ENCODE measurements at regions not wholly inside any gene's neighbourhood (a gene's known extent, or its start where the extent isn't known, plus 50 kb on each side); places are given as distances from the start of the nearest gene placed in this dataset.

DNA sequence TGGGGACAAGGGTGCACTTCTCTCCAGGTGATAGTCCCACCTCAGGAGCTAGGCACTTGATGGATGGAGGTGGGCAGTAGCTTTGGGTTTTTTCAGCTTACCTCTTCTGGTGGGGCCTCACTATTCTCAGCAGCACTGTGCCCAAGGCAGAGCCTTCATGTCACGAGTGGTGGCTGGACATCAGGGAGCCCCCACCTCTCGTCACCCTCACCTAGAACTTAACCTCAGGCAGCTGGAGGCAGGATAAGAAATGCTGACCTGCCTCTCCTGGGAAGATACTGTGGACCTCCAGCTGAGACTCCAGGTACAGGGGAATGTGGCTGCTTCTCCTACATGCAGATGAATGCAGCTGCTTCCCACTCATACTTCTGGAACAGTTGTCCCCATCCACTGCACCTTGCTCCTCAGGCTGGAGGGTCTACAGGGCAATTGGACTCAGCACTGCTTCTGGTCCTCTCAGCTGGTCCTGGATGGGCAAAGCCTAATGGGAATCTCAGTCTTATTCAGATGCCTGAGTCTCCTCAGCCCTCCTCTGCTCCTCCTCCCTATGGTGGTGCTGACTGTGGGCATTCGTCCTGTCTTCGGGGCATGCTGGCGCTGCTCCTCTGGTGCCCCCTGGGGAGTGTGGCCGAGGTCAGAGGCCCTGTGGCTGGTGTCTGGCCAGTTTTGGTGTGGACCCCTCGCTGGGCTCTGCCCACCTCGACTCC lies 129.9 kb downstream of the KLF13 start:
- no peak for TF ChIP-seq SIN3A (IDR thresholded peaks at IDR 0.05; ENCODE audit: borderline replicate concordance, insufficient read depth, low read length)
- TF ChIP-seq, protein P1, sequence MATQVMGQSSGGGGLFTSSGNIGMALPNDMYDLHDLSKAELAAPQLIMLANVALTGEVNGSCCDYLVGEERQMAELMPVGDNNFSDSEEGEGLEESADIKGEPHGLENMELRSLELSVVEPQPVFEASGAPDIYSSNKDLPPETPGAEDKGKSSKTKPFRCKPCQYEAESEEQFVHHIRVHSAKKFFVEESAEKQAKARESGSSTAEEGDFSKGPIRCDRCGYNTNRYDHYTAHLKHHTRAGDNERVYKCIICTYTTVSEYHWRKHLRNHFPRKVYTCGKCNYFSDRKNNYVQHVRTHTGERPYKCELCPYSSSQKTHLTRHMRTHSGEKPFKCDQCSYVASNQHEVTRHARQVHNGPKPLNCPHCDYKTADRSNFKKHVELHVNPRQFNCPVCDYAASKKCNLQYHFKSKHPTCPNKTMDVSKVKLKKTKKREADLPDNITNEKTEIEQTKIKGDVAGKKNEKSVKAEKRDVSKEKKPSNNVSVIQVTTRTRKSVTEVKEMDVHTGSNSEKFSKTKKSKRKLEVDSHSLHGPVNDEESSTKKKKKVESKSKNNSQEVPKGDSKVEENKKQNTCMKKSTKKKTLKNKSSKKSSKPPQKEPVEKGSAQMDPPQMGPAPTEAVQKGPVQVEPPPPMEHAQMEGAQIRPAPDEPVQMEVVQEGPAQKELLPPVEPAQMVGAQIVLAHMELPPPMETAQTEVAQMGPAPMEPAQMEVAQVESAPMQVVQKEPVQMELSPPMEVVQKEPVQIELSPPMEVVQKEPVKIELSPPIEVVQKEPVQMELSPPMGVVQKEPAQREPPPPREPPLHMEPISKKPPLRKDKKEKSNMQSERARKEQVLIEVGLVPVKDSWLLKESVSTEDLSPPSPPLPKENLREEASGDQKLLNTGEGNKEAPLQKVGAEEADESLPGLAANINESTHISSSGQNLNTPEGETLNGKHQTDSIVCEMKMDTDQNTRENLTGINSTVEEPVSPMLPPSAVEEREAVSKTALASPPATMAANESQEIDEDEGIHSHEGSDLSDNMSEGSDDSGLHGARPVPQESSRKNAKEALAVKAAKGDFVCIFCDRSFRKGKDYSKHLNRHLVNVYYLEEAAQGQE (IDR thresholded peaks at IDR 0.05; ENCODE audit: insufficient read depth in 1 of 2, low read depth in 2 of 2, low read length in 2 of 2) = no peak
- no peak for TF ChIP-seq POLR2AphosphoS5 (IDR thresholded peaks at IDR 0.05; ENCODE audit: low read depth, low read length)
- TF ChIP-seq FOXP2 (optimal IDR thresholded peaks at IDR 0.05; ENCODE audit: borderline replicate concordance, extremely low read depth, extremely low read length, insufficient read depth) = no peak
- no peak for TF ChIP-seq TAF1 (IDR thresholded peaks at IDR 0.05; ENCODE audit: borderline replicate concordance, insufficient read depth, low read length)

DNA sequence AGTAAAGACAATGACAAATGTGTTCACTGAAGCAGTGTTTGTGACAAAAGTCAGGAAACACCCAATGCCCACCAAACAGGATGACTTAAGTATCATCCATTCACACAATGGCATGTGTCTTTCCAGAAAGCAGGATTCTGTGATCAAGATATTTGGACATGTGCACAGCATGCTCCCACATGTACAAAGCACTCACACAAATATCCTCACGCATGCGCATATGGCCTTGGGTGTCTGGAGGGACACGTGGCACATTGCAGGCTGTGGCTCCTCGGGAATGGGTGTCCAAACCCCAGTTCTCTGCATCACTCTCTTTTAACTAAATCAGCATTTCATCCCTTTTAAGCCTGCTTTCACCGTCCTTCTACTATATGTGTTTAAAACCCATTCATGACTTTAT lies 130.5 kb downstream of the KLF13 start:
- TF ChIP-seq TAF1 (IDR thresholded peaks at IDR 0.05; ENCODE audit: borderline replicate concordance, insufficient read depth, low read length) = no peak
- no peak for TF ChIP-seq SIN3A (IDR thresholded peaks at IDR 0.05; ENCODE audit: borderline replicate concordance, insufficient read depth, low read length)
- TF ChIP-seq POLR2AphosphoS5 (IDR thresholded peaks at IDR 0.05; ENCODE audit: low read depth, low read length) = no peak
- TF ChIP-seq, protein P1 (IDR thresholded peaks at IDR 0.05; ENCODE audit: insufficient read depth in 1 of 2, low read depth in 2 of 2, low read length in 2 of 2) = no peak
- TF ChIP-seq FOXP2 (optimal IDR thresholded peaks at IDR 0.05; ENCODE audit: borderline replicate concordance, extremely low read depth, extremely low read length, insufficient read depth) = no peak

DNA sequence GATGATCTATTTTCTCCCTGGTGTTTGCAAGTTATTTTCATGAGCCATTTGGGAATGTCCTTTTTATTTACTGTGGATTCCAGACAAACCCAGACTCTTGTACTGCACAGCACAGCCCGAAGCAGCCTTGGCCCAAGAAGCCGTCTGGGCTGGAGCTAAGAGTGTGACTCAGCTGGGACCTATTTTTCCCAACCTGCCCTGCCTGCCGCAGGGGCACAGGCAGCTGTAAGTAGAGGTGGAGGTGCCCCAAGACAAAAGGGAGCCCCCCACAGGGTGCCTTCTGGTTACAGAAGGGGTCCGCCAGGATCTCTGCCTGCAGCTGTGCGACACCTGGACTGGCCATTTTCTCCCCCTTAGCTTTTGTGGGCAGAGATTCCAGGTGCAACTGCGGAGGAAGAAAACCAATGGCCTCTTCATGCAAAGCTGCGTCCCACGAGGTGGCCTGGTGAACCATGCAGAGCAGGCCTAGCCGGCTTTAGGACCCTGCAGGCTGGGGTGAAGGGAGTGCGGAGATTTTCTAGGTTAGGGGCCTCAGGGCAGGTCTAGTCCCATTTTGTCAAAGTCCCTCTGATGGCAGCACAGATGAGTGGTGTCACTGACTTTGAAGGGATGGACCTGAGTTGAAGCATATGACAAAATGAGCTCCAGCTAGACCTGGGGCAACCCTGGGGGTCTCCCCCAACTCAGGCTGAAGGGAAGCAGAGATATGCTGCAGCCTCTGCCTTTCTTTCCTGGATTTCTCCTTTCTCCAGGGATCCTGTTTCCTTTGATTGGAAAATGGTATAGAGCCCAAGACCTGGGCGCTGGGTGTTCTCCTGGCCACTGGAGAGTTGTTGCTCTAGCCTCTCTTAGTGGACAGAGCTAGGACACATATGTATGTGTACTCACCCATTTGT lies 131.2 kb downstream of the KLF13 start:
- TF ChIP-seq, protein P1 (IDR thresholded peaks at IDR 0.05; ENCODE audit: insufficient read depth in 1 of 2, low read depth in 2 of 2, low read length in 2 of 2) = no peak
- TF ChIP-seq SIN3A (IDR thresholded peaks at IDR 0.05; ENCODE audit: borderline replicate concordance, insufficient read depth, low read length) (no peak), FOXP2 (optimal IDR thresholded peaks at IDR 0.05; ENCODE audit: borderline replicate concordance, extremely low read depth, extremely low read length, insufficient read depth) (no peak), TAF1 (IDR thresholded peaks at IDR 0.05; ENCODE audit: borderline replicate concordance, insufficient read depth, low read length) (no peak), POLR2AphosphoS5 (IDR thresholded peaks at IDR 0.05; ENCODE audit: low read depth, low read length) (no peak)

DNA sequence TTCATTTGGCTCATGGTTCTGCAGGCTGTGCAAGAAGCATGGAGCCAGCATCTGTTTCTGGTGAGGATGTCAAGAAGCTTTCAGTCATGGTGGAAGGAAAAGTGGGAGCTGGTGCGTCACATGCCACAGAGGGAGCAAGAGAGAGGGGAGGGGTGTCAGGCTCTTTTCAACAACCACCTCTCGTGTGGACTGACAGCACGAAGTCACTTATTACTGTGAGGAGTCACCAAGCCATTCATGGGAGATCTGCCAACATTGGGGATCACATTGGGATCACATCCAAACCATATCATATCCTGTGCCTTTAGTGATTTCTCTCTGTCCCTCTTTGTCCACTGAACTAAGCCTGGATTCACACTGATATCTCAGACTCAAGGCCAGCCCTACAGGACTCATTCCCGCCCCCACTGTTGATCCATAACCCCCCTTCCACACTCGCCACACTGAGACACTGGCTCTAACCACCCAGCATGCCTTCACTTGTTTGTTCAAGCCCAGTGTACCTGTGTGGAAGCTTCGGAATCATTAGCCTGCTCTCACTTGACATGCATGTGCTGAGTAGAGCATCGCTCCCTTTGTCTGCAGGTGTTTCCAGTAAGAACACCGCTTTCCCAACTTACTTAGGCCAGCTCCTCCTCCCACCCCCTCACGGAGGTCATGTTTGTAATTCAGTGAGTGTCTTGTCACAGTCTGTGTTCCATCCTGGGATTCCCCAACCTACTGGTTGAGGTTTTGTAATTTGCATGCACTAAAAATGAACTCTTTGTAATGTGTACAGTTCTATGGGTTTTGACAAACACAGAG lies 132.2 kb downstream of the KLF13 start:
- TF ChIP-seq POLR2AphosphoS5 (IDR thresholded peaks at IDR 0.05; ENCODE audit: low read depth, low read length) = no peak
- TF ChIP-seq SIN3A (IDR thresholded peaks at IDR 0.05; ENCODE audit: borderline replicate concordance, insufficient read depth, low read length) = no peak
- no peak for TF ChIP-seq FOXP2 (optimal IDR thresholded peaks at IDR 0.05; ENCODE audit: borderline replicate concordance, extremely low read depth, extremely low read length, insufficient read depth)
- TF ChIP-seq, protein P1 (IDR thresholded peaks at IDR 0.05; ENCODE audit: insufficient read depth in 1 of 2, low read depth in 2 of 2, low read length in 2 of 2) = no peak
- no peak for TF ChIP-seq TAF1 (IDR thresholded peaks at IDR 0.05; ENCODE audit: borderline replicate concordance, insufficient read depth, low read length)

Data from PFSK-1 (cell line).